Activated CD4-positive, alpha-beta T cell treated with anti-CD3 and anti-CD28 coated beads, Interleukin-10, Interleukin-2, amounts not matched to agents 100 ng/mL and 50 ng/mL, durations not matched to agents 16 hours and 8 hours (primary cell): ENCODE measurements at regions not wholly inside any gene's neighbourhood (a gene's known extent, or its start where the extent isn't known, plus 50 kb on each side); places are given as distances from the start of the nearest gene placed in this dataset.
A peak's percentile ranks its signal among the peaks of the same experiment; 100 is the strongest.

Source experiments
- DNase-seq: peaks from one replicate; pipeline ENCODE4 v3.0.0-alpha.2; 2020

DNA sequence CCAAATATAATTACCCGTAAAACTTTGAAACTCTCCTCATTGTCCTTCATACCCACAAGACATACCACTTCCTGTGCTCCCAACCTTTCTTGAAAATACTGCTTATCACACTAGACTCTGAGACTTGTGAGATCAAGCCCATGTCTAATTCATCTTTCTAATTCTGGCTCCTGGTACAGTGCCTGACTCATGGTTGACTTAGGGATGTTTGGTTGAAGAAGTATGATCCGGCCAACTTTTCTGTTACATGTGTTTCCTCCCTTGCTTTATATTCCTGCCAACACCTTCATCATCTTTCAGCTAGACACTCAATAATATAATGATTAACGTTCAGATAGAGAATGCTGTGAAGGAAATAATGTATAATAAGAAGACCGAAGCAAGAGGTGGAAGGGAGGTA, 58.2 kb downstream of the MEX3B start:
- DNase-seq: no peak

GRCh38 chr15:81983497-81983896, 62.3 kb downstream of the MEX3B start:
- DNase-seq: no peak

DNA sequence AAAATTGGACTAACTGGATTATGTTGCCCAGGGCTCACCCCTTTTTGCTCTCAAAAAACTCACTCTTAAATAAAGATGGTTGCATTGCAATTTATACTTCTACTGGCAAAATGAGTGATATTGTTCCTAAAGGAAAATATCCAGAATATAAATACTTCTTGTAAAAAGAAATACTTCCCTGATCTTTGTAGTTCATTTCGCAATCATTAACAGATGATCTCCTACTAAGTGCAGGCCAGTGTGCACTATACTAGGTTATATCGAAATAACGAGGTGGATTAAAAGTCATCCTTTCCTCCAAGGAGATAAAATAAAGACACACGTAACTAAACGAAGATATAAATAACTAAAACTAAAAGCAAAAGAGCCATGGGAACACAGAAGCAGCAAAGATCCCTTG, 63.0 kb downstream of the MEX3B start:
- no peak for DNase-seq

DNA sequence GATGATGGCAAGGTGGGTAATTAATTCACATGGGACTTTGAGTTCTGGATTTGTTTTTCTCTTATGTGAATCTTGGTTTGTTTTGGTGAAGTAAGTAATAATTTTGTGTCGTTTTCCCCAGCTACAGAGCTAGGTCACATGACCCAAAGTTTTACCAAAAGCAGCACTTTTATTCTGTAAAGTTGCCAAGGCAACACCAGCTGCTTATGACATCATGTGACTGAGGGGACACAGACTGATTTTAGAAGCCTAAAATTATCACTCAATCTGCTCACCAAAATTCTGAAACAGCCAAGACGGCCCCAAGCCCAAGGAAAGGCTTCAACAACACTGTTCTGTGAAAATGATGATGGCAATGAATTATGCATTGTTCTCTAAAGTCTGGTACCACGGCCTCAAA, 63.9 kb downstream of the MEX3B start:
- no peak for DNase-seq

GRCh38 chr15:81977464-81977863, 68.4 kb downstream of the MEX3B start:
- no peak for DNase-seq

DNA sequence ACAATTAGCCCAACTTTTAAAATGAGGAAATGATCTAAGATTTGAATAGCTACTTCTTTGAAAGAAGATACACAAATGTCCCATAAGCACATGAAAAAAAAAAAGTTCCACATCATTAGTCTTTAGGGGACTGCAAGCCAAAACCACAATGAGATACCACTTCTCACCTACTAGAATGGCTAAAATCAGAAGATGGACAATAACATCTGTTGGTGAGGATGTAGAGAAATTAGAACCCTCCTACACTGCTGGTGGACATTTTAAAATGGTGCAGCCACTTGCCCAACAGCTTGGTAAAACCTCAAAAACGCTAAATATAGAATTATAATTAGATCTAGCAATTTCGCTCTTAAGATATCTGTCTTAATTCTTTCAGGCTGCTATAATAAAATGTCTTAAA, 77.1 kb downstream of the MEX3B start:
- DNase-seq: no peak

- no peak for DNase-seq
Observed at GRCh38 chr15:81966631-81967030, 79.2 kb downstream of the MEX3B start.

- DNase-seq: no peak
Observed at GRCh38 chr15:81962482-81962881, 83.3 kb downstream of the MEX3B start.

- no peak for DNase-seq
Observed at GRCh38 chr15:81959196-81959595, 86.6 kb downstream of the MEX3B start.

DNA sequence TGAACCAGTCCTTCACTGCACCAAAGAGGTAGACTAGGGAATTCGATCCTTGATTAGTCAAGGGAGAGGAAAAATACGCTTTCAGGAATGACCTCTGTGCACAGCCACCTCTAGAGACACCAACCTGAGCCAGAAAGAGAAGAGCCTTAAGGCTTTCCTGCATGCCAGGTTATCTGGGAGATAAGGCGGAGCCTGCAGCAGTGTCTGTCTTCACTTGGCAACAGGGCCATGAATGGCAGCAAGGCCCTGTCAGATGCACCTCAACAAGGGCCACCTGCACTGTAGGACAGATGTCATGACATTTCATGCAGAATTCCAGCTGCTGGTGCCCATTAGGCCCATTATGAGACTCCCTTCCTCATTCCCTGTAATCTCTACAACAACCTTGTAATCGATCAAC, 88.1 kb downstream of the MEX3B start:
- no peak for DNase-seq

- no peak for DNase-seq
Observed at GRCh38 chr15:81955382-81956062, 90.3 kb downstream of the MEX3B start.

GRCh38 chr15:81954158-81954783, 91.5 kb downstream of the MEX3B start:
- no peak for DNase-seq

GRCh38 chr15:81950841-81951414, 94.9 kb downstream of the MEX3B start:
- DNase-seq: no peak

DNA sequence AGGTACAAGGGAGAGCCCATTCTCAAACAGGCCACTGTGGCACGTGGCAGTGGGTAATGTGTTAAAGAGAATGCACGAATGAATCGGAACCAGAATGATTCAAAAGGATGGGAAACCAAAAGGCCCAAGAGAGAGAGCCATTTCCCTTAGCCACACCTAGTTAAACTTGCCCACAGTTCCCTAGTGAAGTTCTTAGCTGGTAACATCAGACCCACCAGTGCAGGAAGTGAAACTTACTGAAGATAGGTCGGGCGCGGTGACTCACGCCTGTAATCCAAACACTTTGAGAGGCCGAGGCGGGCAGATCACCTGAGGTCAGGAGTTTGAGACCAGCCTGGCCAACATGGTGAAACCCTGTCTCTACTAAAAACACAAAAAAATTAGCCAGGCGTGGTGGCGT, 97.1 kb downstream of the MEX3B start:
- DNase-seq: peak; percentile 16

GRCh38 chr15:81948222-81948621, 97.6 kb downstream of the MEX3B start:
- no peak for DNase-seq

GRCh38 chr15:81947548-81947947, 98.3 kb downstream of the MEX3B start:
- DNase-seq: no peak

- DNase-seq: no peak
Observed at GRCh38 chr15:81945014-81945615, 100.7 kb downstream of the MEX3B start.

DNA sequence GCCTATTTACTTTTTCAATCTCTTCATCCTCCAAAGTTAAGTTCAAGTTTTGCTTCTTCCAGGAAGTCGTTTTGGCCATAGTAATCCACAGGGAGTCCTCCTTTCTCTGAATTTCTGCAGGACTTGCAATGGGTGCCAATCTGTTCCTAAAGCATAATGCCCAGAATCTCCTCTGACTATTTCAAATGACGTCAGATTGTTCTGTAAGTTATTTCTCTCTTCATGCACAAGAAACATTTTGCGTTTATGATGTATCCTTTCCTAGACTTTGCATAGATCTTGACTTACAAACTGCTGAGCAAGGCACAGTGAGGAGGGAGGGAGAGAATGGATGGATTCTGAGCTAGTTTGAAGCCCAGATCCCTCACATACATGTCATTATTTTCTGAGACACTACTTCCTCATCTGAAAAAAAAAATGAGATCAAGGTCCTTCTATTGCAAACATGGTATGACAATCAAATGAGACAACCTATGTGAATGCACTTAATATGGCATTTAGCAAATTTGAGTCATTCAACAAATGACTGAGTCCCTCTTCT, 103.1 kb downstream of the MEX3B start:
- no peak for DNase-seq

DNA sequence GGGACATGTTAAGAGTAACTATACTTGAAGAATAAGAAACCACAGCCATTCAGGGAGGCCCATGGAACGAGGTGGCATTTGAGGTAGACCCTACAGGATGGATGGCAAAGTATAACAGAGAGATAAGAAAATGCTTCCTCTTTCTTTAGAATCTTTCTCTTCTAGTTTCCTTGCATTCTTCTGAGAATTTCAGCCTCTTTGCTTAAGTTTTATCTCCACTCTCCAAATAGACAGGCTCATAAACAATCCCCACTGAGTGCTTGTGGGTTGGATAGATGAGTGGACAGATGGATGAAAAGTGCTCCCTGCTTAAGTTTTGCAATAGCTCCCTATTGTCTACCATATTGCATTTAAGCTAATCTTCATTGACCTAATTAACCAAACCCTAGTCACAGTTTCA, 103.7 kb downstream of the MEX3B start:
- DNase-seq: no peak

DNA sequence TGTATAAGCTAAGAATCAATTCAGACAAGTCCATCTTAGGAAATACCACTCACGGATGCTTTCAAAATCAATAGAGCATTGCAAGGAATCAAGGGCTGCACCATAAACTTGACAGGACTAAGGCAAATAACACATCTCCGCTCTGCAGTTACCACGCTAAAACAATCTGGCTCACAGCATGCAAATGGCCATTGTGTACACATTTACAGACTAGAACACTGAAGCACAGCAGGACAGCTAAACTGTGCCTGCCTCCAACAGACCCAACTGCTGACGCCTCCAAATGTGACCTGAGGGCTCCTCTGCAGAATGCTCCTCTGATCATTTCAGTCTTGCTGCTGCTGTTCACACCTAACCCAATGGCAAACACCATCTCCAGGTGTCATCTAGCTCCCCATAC, 104.3 kb downstream of the MEX3B start:
- DNase-seq: no peak

DNA sequence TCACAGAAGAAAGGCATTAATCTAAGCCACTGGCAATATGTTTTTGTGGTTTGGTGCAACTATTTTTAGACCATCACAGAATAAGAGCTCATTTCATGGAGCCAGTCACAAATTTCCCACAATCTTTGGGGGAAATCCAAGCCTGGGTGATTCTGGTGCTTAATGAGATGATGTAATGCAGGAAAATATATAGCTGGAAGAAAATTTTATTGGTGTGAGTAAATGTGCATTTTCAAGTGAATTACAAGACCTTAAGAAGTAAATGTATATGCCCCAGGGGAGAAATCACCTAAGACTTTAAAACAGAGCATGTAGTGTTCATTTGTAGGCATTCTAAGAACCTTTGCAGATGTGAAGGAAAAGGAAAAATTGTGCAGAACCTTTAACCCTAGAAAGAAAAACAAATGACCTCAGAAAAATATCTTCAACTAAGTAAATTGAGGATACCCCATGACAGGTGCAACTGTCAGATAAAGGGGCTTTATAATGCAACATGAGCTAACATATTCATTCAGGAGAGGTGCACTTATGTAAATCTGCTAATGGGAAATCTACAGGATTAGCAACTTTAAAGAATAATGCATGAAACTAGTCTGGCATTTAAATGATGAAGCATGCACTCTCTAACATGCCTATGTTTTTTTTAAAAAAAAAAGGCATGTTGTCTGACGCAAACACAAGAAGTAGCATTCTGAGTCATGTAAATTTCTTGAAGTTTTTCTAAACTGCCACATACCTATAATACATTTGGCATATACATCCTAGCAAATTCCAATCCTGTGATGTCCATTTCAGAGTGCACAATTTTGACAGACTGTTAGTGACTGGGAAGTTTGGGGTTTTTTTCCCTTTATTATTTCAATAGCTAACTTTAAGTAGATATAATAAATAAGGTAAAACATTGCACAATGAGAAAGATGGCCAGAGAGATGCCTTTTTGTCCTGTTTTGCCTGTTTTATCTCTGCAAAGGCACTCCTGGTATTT, 105.1 kb downstream of the MEX3B start:
- no peak for DNase-seq

GRCh38 chr15:81939604-81940440, 106.0 kb downstream of the MEX3B start:
- DNase-seq: peak; percentile 52
